ENCODE measurements at regions not wholly inside any gene's neighbourhood (a gene's known extent, or its start where the extent isn't known, plus 50 kb on each side); places are given as distances from the start of the nearest gene placed in this dataset.
"Not testable (repeated sequence)": the region's sequence is repeated elsewhere in the genome, so short reads cannot be mapped to it uniquely, and the experiment has no call there.

DNA sequence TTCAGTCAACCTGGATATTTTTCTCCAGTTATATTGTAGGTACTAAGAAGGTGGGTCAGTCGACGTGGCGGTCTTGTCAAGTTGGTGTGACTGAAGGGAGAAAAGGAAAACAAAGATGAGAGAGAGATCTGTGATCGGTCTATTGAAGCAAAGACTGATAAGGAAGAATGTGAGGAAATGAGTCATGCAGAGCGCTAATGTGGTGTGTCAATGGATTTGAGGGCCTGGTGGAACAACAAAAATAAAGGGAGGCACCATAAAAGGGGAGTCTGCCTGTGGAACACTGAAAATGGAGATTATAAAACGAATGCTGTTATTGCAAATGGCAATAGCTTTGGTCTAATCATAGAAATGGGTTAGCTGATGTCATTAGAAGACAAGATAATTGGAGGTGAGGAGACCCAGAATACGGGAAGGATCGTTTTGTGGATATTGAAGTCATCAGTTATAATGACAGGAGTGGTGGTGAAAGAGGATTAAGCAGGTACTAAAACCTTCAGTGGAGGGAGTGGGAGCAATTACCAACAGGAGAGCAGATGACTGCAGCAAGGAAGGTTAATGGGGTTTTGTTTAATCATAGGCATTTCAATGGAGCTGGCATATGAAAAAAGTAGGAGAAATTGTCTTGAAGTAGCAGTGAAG, 599.1 kb upstream of the FSHR start:
- Histone ChIP-seq H3K27ac (no peak overlapping the region), H3K36me3 (no peaks in the 10 kb centered on the region), H3K27me3 (no peaks in the 10 kb centered on the region), H3K4me3 (no peak overlapping the region), H3K4me1 (no peaks in the 10 kb centered on the region), H3K9me3 (no peaks in the 10 kb centered on the region)
- DNase-seq, result no peak
- no peak for TF ChIP-seq CTCF (IDR thresholded peaks at IDR 0.05)
- TF ChIP-seq POLR2A (IDR thresholded peaks at IDR 0.05), result no peak
- intact Hi-C loops (cut with DNase I; ENCODE audit: low total_unique reads), result no loop called here

DNA sequence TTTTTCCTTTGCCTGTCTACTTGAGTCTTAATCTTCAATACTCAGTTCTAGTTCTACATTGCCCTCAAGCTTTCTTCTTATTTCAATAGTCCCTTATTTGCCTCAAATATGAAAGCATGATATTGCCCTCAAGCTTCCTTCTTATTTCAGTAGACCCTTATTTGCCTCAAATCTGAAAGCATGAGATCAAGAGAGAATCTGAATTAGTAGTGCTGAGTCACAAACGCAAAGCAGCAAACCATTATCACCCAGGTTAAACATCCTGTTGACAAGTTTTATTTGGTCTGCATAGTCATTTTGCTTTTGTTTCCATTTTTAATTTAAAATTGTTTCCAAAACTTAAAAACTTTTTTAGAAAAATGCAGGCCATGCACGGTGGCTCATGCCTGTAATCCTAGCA, 583.3 kb upstream of the FSHR start:
- Histone ChIP-seq H3K36me3 (no peaks in the 10 kb centered on the region), H3K9me3 (no peaks in the 10 kb centered on the region), H3K4me3 (no peak overlapping the region), H3K4me1 (no peaks in the 10 kb centered on the region), H3K27ac (no peak overlapping the region), H3K27me3 (no peaks in the 10 kb centered on the region)
- intact Hi-C loops (cut with DNase I; ENCODE audit: low total_unique reads), result no loop called here
- DNase-seq, result no peak
- TF ChIP-seq POLR2A (IDR thresholded peaks at IDR 0.05) (no peak), CTCF (IDR thresholded peaks at IDR 0.05) (no peak)

DNA sequence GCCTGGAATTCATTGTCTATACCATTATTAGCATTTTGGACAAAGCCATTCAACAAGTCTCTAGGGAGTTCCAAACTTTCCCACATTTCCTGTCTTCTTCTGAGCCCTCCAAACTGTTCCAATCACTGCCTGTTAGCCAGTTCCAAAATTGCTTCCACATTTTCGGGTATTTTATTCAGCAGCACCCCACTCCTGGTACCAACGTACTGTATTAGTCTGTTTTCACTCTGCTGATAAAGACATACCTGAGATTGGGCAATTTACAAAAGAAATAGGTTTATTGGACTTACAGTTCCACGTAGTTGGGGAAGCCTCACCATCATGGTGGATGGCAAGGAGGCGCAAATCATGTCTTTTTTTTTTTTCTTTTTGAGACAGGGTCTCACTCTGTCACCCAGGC, 578.6 kb upstream of the FSHR start:
- DNase-seq; H3K27me3 ChIP-seq; H3K4me3 ChIP-seq; H3K4me1 ChIP-seq; H3K27ac ChIP-seq; H3K9me3 ChIP-seq; intact Hi-C loops (cut with DNase I; ENCODE audit: low total_unique reads); H3K36me3 ChIP-seq: not testable (repeated sequence)

DNA sequence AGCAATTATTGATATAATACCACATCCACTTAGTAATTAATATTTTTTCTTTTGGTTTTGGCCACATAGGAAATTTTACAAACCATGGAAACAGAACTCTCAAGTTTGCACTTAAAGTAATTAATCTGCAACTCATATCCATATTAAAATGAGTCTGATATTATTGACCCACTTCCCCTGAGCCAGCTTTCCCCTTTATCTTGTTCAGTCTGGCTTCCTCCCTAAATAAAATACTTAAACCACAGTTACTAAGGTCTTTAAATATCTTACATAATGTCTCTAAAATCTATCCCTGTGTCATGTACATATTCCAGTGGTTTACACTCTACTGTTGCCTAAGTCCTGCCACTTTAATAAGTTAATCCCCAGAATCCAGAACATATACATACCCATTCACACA, 564.9 kb upstream of the FSHR start:
- no peak for DNase-seq
- H3K36me3 ChIP-seq, result no peaks in the 10 kb centered on the region
- H3K4me1 ChIP-seq, result no peaks in the 10 kb centered on the region
- no peak overlapping the region for H3K27ac ChIP-seq
- no peak for TF ChIP-seq CTCF (IDR thresholded peaks at IDR 0.05)
- TF ChIP-seq POLR2A (IDR thresholded peaks at IDR 0.05), result no peak
- H3K27me3 ChIP-seq, result no peaks in the 10 kb centered on the region
- intact Hi-C loops (cut with DNase I; ENCODE audit: low total_unique reads), result no loop called here
- no peaks in the 10 kb centered on the region for H3K9me3 ChIP-seq
- H3K4me3 ChIP-seq, result no peak overlapping the region

DNA sequence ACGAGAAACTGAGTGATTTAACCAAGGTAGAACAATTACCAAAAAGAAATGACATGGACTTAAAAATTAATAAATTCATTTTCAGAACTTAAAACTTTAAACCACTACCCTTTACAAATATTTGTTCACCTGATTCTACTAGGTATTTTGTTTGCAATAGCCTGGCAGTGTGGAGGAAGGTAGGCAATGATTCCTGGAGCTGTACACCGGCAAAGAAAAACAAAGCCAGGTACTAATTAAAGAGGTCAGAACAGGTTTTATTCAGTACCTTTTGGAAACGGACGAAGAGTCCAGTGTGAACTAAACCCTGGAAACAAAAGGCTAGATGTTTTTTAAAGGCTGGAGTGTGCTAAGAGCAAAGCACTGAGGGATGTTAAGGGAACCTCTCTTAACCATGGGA, 561.3 kb upstream of the FSHR start:
- TF ChIP-seq POLR2A (IDR thresholded peaks at IDR 0.05) (no peak), CTCF (IDR thresholded peaks at IDR 0.05) (no peak)
- H3K27ac ChIP-seq, result no peak overlapping the region

DNA sequence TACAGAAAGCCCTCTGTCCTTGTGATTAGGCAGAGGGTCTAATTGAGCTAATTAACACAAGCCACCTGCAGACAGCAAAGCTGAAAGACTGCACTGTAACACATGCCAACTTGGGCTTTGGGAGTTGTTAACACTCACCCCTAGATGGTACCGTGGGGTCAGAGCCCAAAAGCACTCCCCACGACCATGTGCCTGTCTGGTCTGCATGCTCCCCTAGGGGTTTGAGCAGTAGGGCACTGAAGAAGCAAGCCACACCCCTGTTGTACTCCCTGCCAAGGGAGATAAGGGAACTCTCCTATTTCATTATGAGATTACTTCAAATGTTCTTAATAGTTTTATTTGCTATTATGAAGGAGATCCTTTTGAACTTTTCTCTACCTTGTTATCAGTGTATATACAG, 560.1 kb upstream of the FSHR start:
- H3K9me3 ChIP-seq, result no peaks in the 10 kb centered on the region
- no peaks in the 10 kb centered on the region for H3K27me3 ChIP-seq
- no peaks in the 10 kb centered on the region for H3K4me1 ChIP-seq
- DNase-seq, result no peak
- no peak overlapping the region for H3K4me3 ChIP-seq
- no peak overlapping the region for H3K27ac ChIP-seq
- intact Hi-C loops (cut with DNase I; ENCODE audit: low total_unique reads), result no loop called here
- no peaks in the 10 kb centered on the region for H3K36me3 ChIP-seq
- TF ChIP-seq POLR2A (IDR thresholded peaks at IDR 0.05) (no peak), CTCF (IDR thresholded peaks at IDR 0.05) (no peak)

More for the DNA sequence above, 561.3 kb upstream of the FSHR start:
- no peaks in the 10 kb centered on the region for H3K9me3 ChIP-seq
- no peaks in the 10 kb centered on the region for H3K4me1 ChIP-seq
- no peak for DNase-seq
- intact Hi-C loops (cut with DNase I; ENCODE audit: low total_unique reads), result no loop called here
- H3K4me3 ChIP-seq, result no peak overlapping the region
- no peaks in the 10 kb centered on the region for H3K27me3 ChIP-seq
- no peaks in the 10 kb centered on the region for H3K36me3 ChIP-seq

All from uterus (tissue), 3 donors.